Activated CD4-positive, alpha-beta T cell treated with anti-CD3 and anti-CD28 coated beads, Interleukin-2, amount 50 U/mL, for 4 hours (primary cell): ENCODE measurements at regions not wholly inside any gene's neighbourhood (a gene's known extent, or its start where the extent isn't known, plus 50 kb on each side); places are given as distances from the start of the nearest gene placed in this dataset.
"Not testable (repeated sequence)": the region's sequence is repeated elsewhere in the genome, so short reads cannot be mapped to it uniquely, and the experiment has no call there.

Experiments used
- DNase-seq, 2 experiments: peaks; one replicate each; pipeline ENCODE4 v3.0.0-alpha.2; 2020

DNA sequence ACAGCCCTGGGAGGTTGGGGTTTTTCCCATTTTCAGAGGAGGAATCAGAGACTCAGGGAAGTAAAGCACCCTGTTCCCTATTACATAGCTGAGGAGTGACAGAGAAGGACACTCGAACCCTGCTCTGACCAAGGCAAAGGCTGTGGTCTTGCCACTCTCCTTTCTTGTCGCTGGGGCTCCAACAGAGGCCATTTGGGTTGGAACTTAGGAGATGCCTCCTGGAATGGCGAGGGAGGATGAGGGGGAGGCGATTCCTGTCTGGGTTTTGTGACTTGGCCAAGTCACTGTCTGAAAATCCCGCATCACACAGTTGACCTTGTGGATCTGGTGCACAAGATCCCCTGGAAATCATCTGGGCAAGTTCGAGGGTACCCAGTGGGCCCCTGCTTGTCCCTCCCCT, 64.0 kb upstream of the HAND1 start:
- DNase-seq = no peak

- no peak for DNase-seq
Measured at GRCh38 chr5:154541553-154541952, 63.5 kb upstream of the HAND1 start.

- no peak for DNase-seq
Measured at GRCh38 chr5:154540600-154540999, 62.6 kb upstream of the HAND1 start.

DNA sequence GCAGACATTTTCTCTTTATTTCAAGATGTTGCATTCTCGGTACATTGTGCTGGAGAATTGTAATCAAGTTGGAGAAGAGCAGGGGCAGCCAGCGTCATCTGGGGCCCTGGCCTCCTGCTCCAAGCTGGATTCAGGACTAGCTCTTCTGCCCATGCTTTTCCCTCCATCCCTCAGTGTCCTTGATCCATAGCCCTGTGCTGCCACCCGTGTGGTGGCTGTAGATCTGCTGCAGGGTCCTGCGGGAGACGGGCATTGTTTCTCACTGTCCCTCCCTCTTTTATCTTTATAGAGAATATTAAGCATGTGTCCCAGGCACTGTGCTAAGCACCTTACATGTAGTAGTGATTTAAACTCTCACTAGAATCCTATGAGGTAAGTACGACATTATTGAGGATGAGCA, 60.5 kb upstream of the HAND1 start:
- no peak for DNase-seq

DNA sequence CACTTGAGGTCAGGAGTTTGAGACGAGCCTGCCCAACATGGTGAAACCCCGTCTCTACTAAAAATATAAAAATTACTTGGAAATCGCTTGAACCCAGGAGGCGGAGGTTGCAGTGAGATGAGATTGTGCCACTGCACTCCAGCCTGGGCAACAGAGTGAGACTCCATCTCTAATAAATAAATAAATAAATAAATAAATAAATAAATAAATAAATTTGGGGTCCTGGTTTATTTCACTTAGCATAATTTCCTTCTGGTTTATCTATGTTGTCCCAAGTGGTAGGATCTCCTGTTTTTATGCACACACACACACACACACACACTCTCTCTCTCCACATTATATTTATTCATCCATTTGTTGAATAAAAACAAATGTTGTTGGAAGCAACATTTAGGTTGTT, 58.4 kb upstream of the HAND1 start:
- not testable (repeated sequence) for DNase-seq

DNA sequence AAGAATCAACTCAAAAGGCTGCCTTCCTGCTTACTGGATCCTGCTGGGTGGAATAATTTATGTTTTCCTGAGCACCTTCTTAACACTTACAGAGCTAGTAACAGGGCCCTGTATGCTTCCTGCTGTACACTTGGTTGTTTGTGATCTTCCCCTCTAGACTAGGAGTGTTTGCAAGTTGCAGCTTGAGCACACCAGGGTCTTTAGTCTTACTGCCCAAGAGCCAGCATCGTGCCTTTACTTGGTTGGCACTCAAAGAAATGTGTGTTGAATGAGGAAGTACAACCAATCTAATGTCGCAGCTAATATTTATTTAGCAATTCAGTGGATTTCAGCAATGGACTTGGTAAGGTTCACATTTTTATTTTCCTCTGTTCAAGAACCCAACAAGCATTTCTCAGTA, 57.5 kb upstream of the HAND1 start:
- DNase-seq = no peak

DNA sequence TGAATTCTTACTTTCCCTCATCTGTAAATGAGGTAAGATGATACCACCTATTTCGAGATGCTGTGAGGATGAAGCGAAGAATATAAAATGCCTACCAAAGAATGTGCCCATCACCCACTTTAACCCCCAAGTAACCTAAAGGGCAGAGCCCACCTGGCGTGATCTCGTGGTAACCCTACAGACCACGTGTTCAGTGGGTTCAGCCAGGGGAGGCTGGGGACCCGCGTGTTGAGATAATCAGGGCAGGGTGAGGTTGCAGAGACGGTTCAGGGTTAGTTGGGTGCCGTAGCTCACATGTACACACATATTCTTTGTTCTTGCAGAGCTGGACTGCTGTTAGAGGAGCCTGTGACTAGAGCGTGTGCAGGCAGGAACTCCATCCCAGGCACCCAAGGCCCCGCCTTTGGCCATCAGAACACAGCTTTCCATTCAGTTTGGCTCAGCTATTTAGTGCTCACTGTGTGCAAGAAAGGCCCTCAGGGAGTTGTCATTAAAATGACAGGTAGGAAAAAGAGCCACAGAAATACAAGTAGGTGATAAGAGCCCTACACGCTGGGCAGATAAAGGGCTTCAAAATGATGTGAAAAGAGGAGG, 56.5 kb upstream of the HAND1 start:
- no peak for DNase-seq

DNA sequence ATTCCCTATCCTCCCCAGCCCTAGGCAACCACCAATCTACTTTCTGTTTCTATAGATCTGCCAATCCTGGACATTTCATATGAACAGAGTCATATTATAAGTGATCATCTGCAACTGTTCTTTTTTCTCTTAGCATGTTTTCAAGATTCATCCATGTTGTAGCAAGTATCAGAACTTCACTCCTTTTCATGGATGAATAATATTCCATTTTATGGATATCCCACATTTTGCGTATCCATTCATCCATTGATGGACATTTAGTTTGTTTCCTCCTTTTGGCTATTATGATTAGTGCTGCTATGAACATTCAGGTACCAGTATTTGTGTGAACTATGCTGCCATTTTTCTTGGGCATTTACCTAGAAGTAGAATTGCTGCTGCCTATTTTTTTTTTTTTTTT, 51.3 kb upstream of the HAND1 start:
- no peak for DNase-seq

GRCh38 chr5:154528005-154528594, 50.1 kb upstream of the HAND1 start:
- DNase-seq = no peak
